T-cell (primary cell): ENCODE measurements at regions not wholly inside any gene's neighbourhood (a gene's known extent, or its start where the extent isn't known, plus 50 kb on each side); places are given as distances from the start of the nearest gene placed in this dataset.

Source experiments
- ATAC-seq, 4 experiments: fragments of 200-7000 bp in 3 of 4; fragments of 150-1000 bp in 1 of 4; cut with Tn5 transposase; replicated peaks in 1 of 4; 1 replicate in 3 of 4; 2 replicates in 1 of 4; pipeline ENCODE4 v1.10.0; 2021; ENCODE audit warnings: moderate library complexity in 3 of 4, mild to moderate bottlenecking in 2 of 4, moderate number of reproducible peaks in 1 of 4
- CTCF ChIA-PET, 2 donors: fragments of 300-600 bp; sonication (Branson Sonifier 250); formaldehyde crosslinking; loops; one replicate each; lab custom pipeline; 2022; ENCODE audit warnings: antibody characterized with exemption in 2 of 2; lab: Charles Lee
- POLR2A ChIA-PET, 2 donors: fragments of 300-600 bp; sonication (Branson Sonifier 250); formaldehyde crosslinking; loops; one replicate each; lab custom pipeline; 2022; ENCODE audit warnings: antibody characterized with exemption in 2 of 2; lab: Charles Lee
- DNase-seq, 35 experiments: peaks; one replicate each; pipeline versions ENCODE4 v3.0.0 to v3.0.0-alpha.2; 2013 to 2023
- H3K27ac ChIP-seq: one replicate; pipeline ENCODE4 v1.5.1; 2013; ENCODE audit warnings: low read length
- H3K27me3 ChIP-seq, 2 experiments: replicated peaks in 1 of 2; 1 replicate in 1 of 2; 2 replicates in 1 of 2; pipeline versions ENCODE4 v1.6.1 to v1.7.0; 2013; ENCODE audit warnings: low read length in 1 of 2, mixed read lengths in 1 of 2; ENCODE audit not compliant: control insufficient read depth in 2 of 2, insufficient read depth in 2 of 2; ENCODE audit errors: extremely low read depth in 1 of 2
- H3K36me3 ChIP-seq, 2 donors: 1 replicate in 1 of 2; 2 replicates in 1 of 2; pipeline versions ENCODE4 v1.6.1 to v1.7.0; 2013; ENCODE audit warnings: low read length in 1 of 2; ENCODE audit not compliant: control insufficient read depth in 2 of 2, insufficient read depth in 1 of 2; ENCODE audit errors: extremely low read depth in 1 of 2
- H3K4me1 ChIP-seq, 2 experiments: 1 replicate in 1 of 2; 2 replicates in 1 of 2; pipeline versions ENCODE4 v1.6.1 to v1.7.0; 2013; ENCODE audit warnings: low read length in 2 of 2, mixed read lengths in 1 of 2; ENCODE audit not compliant: insufficient read depth in 2 of 2, control insufficient read depth in 1 of 2; ENCODE audit errors: extremely low read depth in 1 of 2
- H3K4me3 ChIP-seq, 2 donors: 1 replicate in 1 of 2; 2 replicates in 1 of 2; pipeline versions ENCODE4 v1.5.1 to v1.7.0; 2013; ENCODE audit warnings: mild to moderate bottlenecking in 2 of 2, low read length in 1 of 2, moderate library complexity in 1 of 2; ENCODE audit not compliant: control insufficient read depth in 1 of 2; ENCODE audit errors: extremely low read depth in 1 of 2
- H3K9me3 ChIP-seq: 2 replicates; pipeline ENCODE4 v1.7.0; 2013
- H3K27ac Mint-ChIP-seq, 2 donors: one replicate each; pipeline ENCODE4 v1.8.0; 2020 to 2021; ENCODE audit warnings: mild to moderate bottlenecking in 2 of 2, mixed read lengths in 2 of 2
- H3K27me3 Mint-ChIP-seq, 2 donors: one replicate each; pipeline ENCODE4 v1.8.0; 2021 to 2022; ENCODE audit warnings: mixed read lengths in 2 of 2
- H3K36me3 Mint-ChIP-seq: one replicate; pipeline ENCODE4 v1.8.0; 2021; ENCODE audit warnings: mixed read lengths
- H3K4me1 Mint-ChIP-seq, 3 donors: one replicate each; pipeline ENCODE4 v1.8.0; 2020 to 2022; ENCODE audit warnings: mixed read lengths in 3 of 3, mild to moderate bottlenecking in 1 of 3
- H3K4me3 Mint-ChIP-seq, 3 donors: one replicate each; pipeline ENCODE4 v1.8.0; 2020 to 2022; ENCODE audit warnings: mild to moderate bottlenecking in 3 of 3, mixed read lengths in 3 of 3, moderate library complexity in 3 of 3
- H3K9me3 Mint-ChIP-seq, 3 donors: one replicate each; pipeline ENCODE4 v1.8.0; 2020 to 2022; ENCODE audit warnings: mixed read lengths in 3 of 3
- WGBS: methylation state at CpG from one replicate; pipeline ENCODE4 v1.1.5; 2013; ENCODE audit warnings: missing lambda C conversion rate; ENCODE audit not compliant: insufficient coverage; 5-methylcytosine and 5-hydroxymethylcytosine counted together

GRCh38 chr19:30076751-30077670, 135.0 kb downstream of the URI1 start:
- Histone ChIP-seq H3K4me1 (no peaks in the 10 kb centered on the region), H3K27me3 (peaks cover 0 to 41% of the 10 kb centered on the region in 2 experiments), H3K36me3 (no peaks in the 10 kb centered on the region), H3K4me3 (no peak overlapping the region), H3K27ac (no peak overlapping the region), H3K9me3 (no peaks in the 10 kb centered on the region)
- 67% methylated on average over 9 of the region's 14 CpGs for WGBS
- no peaks in the 10 kb centered on the region for H3K36me3 Mint-ChIP-seq
- H3K4me1 Mint-ChIP-seq, result no peaks in the 10 kb centered on the region
- no peaks in the 10 kb centered on the region for H3K9me3 Mint-ChIP-seq
- ATAC-seq (no peak), DNase-seq (peak in 1 of 35 experiments; percentile 2)
- ChIA-PET POLR2A (no interaction called here), CTCF (no interaction called here)
- H3K4me3 Mint-ChIP-seq, result no peak overlapping the region
- peaks cover 2 to 20% of the 10 kb centered on the region in 2 donors for H3K27me3 Mint-ChIP-seq
- H3K27ac Mint-ChIP-seq, result no peak overlapping the region

GRCh38 chr19:30077851-30078355, 135.9 kb downstream of the URI1 start:
- Mint-ChIP-seq H3K36me3 (no peaks in the 10 kb centered on the region), H3K4me3 (no peak overlapping the region), H3K9me3 (no peaks in the 10 kb centered on the region), H3K27me3 (peaks cover 11 to 22% of the 10 kb centered on the region in 2 donors), H3K27ac (no peak overlapping the region), H3K4me1 (no peaks in the 10 kb centered on the region)
- Histone ChIP-seq H3K36me3 (no peaks in the 10 kb centered on the region), H3K4me3 (no peak overlapping the region), H3K27me3 (peaks cover 0 to 45% of the 10 kb centered on the region in 2 experiments), H3K9me3 (no peaks in the 10 kb centered on the region), H3K27ac (no peak overlapping the region), H3K4me1 (no peaks in the 10 kb centered on the region)
- ChIA-PET CTCF (no interaction called here), POLR2A (no interaction called here)
- DNase-seq (peak in 1 of 35 experiments; percentile 1), ATAC-seq (no peak)
- 82% methylated on average over 4 of the region's 10 CpGs for WGBS

GRCh38 chr19:30078381-30078910, 136.4 kb downstream of the URI1 start:
- WGBS, result 46% methylated on average over 2 of the region's 5 CpGs
- H3K9me3 Mint-ChIP-seq, result no peaks in the 10 kb centered on the region
- no peaks in the 10 kb centered on the region for H3K4me1 ChIP-seq
- ATAC-seq (no peak), DNase-seq (peak in 1 of 35 experiments; percentile 1)
- H3K27ac Mint-ChIP-seq, result no peak overlapping the region
- no peak overlapping the region for H3K4me3 ChIP-seq
- POLR2A ChIA-PET, result interaction anchor here in 1 of 2 donors (0.5 kb wide), 1 partner anchor 84 kb away, joined by 6 read pairs; no protein-coding TSS in a partner anchor
- no peaks in the 10 kb centered on the region for H3K4me1 Mint-ChIP-seq
- H3K4me3 Mint-ChIP-seq, result no peak overlapping the region
- peaks cover 11 to 20% of the 10 kb centered on the region in 2 donors for H3K27me3 Mint-ChIP-seq
- H3K36me3 ChIP-seq, result no peaks in the 10 kb centered on the region
- no peak overlapping the region for H3K27ac ChIP-seq
- no peaks in the 10 kb centered on the region for H3K9me3 ChIP-seq
- CTCF ChIA-PET, result interaction anchor here in 1 of 2 donors (0.6 kb wide), 1 partner anchor 111 kb away, joined by 3 read pairs; no protein-coding TSS in a partner anchor
- H3K27me3 ChIP-seq, result peaks cover 0 to 51% of the 10 kb centered on the region in 2 experiments
- H3K36me3 Mint-ChIP-seq, result no peaks in the 10 kb centered on the region

GRCh38 chr19:30079200-30079599, 137.2 kb downstream of the URI1 start:
- Histone ChIP-seq H3K4me3 (no peak overlapping the region), H3K4me1 (no peaks in the 10 kb centered on the region), H3K36me3 (no peaks in the 10 kb centered on the region), H3K27me3 (peaks cover 0 to 45% of the 10 kb centered on the region in 2 experiments), H3K9me3 (no peaks in the 10 kb centered on the region), H3K27ac (no peak overlapping the region)
- ATAC-seq, result no peak
- ChIA-PET CTCF (interaction anchor here (0.6 kb wide), 2 partner anchors 18 to 112 kb away, joined by 3 read pairs; no protein-coding TSS in a partner anchor), POLR2A (interaction anchor here in 1 of 2 donors (0.5 kb wide), 1 partner anchor 84 kb away, joined by 6 read pairs; no protein-coding TSS in a partner anchor)
- no peaks in the 10 kb centered on the region for H3K36me3 Mint-ChIP-seq
- no peaks in the 10 kb centered on the region for H3K9me3 Mint-ChIP-seq
- no peak for DNase-seq
- H3K4me1 Mint-ChIP-seq, result no peaks in the 10 kb centered on the region
- H3K27me3 Mint-ChIP-seq, result peaks cover 11 to 21% of the 10 kb centered on the region in 2 donors
- 92% methylated on average over 2 of the region's 4 CpGs for WGBS
- no peak overlapping the region for H3K4me3 Mint-ChIP-seq
- no peak overlapping the region for H3K27ac Mint-ChIP-seq

- ChIA-PET CTCF (no interaction called here), POLR2A (no interaction called here)
- ATAC-seq (no peak), DNase-seq (no peak)
- Histone ChIP-seq H3K36me3 (no peaks in the 10 kb centered on the region), H3K9me3 (no peaks in the 10 kb centered on the region), H3K27me3 (peaks cover 0 to 30% of the 10 kb centered on the region in 2 experiments), H3K27ac (no peak overlapping the region), H3K4me1 (no peaks in the 10 kb centered on the region), H3K4me3 (no peak overlapping the region)
- Mint-ChIP-seq H3K27ac (no peak overlapping the region), H3K9me3 (no peaks in the 10 kb centered on the region), H3K4me1 (peaks cover 0 to 3% (median 0%) of the 10 kb centered on the region in 3 donors), H3K4me3 (no peak overlapping the region), H3K27me3 (peaks cover 11 to 15% of the 10 kb centered on the region in 2 donors), H3K36me3 (no peaks in the 10 kb centered on the region)
- 54% methylated on average over 4 of the region's 6 CpGs for WGBS
Observed at GRCh38 chr19:30082168-30082567, 140.1 kb downstream of the URI1 start.

GRCh38 chr19:30082611-30083010, 140.6 kb downstream of the URI1 start:
- H3K9me3 Mint-ChIP-seq, result no peaks in the 10 kb centered on the region
- Histone ChIP-seq H3K4me1 (no peaks in the 10 kb centered on the region), H3K36me3 (no peaks in the 10 kb centered on the region), H3K9me3 (no peaks in the 10 kb centered on the region), H3K27me3 (peaks cover 0 to 27% of the 10 kb centered on the region in 2 experiments), H3K4me3 (no peak overlapping the region), H3K27ac (no peak overlapping the region)
- no peak for DNase-seq
- H3K4me3 Mint-ChIP-seq, result no peak overlapping the region
- peaks cover 0 to 3% (median 0%) of the 10 kb centered on the region in 3 donors for H3K4me1 Mint-ChIP-seq
- no peaks in the 10 kb centered on the region for H3K36me3 Mint-ChIP-seq
- peaks cover 11 to 15% of the 10 kb centered on the region in 2 donors for H3K27me3 Mint-ChIP-seq
- 94% methylated on average over 3 of the region's 5 CpGs for WGBS
- CTCF ChIA-PET, result no interaction called here
- no peak overlapping the region for H3K27ac Mint-ChIP-seq
- POLR2A ChIA-PET, result no interaction called here
- ATAC-seq, result no peak
